HG02763 (cell line): ENCODE measurements at regions not wholly inside any gene's neighbourhood (a gene's known extent, or its start where the extent isn't known, plus 50 kb on each side); places are given as distances from the start of the nearest gene placed in this dataset.

ENCODE experiments used
- ATAC-seq: cut with Tn5 transposase; IDR thresholded peaks from one replicate; pipeline ENCODE4 v1.9.1; 2021; ENCODE audit warnings: mild to moderate bottlenecking, moderate library complexity; ENCODE audit not compliant: unreplicated experiment

GRCh38 chr13:105509981-105510762 lies 1025.3 kb downstream of the EFNB2 start:
- no peak for ATAC-seq

- ATAC-seq: no peak
Observed at GRCh38 chr13:105506463-105506862, 1029.0 kb downstream of the EFNB2 start.

GRCh38 chr13:105502193-105502592 lies 1033.3 kb downstream of the EFNB2 start:
- ATAC-seq: no peak

DNA sequence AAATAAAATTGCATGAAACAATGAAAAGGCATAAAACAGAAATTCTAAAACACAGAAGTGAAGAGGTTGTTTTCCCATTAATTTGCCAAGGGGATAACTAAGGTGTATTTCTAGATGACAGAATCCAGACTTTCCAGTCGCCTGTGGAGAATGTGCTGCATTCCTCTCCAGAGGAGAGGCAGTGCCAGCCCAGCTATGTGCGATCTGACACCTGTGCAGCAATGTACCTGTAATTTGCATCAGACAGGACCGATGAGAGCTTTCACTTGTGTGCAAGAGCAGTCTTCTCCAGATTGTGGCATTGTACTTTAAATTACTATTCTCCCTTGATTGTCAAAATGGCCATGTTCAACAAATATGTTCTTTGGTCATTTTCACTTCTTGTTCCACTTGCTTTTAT lies 1037.9 kb downstream of the EFNB2 start:
- no peak for ATAC-seq

- ATAC-seq: no peak
Observed at GRCh38 chr13:105492216-105492615, 1043.2 kb downstream of the EFNB2 start.

GRCh38 chr13:105491345-105491744 lies 1044.1 kb downstream of the EFNB2 start:
- no peak for ATAC-seq

DNA sequence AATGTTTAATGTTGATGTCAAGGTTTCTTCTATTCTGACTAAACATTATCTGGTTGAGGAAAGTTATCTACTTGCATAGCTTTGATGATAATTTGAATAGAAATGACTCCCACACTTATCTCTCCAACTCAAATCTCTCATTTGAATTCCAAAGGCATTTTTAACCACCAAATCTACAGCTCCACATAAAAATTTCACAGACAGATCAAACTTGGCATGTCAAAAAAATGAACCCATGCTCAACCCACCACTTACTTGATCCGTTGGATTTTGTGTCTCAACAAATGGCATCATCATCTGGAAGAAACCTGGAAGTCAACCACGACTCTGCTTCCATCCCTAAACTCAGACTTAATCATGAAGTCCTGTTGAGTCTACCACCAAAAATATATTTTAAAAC lies 1050.4 kb downstream of the EFNB2 start:
- no peak for ATAC-seq

DNA sequence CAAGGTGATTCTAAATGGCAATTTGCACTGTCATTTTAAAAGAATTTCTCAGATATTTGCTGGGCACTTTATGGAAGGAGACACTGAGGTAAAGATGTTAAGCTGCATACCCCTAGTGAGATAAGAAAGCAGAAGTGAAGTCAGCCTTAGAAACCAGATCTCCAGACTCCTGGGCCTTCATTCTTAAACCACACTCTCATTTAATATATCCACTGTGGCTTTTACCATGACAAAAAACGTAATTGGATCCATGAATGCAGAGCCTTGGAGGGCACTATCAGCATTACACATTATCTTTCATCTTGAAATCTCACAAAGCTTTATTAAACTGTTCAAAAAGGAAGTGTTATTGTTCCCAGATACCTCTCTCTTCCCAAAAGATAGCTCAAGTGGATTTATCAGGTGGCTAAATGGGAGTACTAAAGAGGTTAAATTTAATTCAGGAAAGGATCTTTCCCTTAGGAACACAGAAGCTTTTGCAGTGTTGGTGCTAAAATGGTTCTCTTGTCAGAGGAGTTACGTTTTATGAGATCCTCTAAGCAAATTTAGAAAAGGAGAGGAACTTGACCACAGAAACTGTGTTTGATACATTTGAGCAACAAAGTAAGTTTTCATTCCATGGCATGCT lies 1060.4 kb downstream of the EFNB2 start:
- ATAC-seq: no peak

GRCh38 chr13:105471673-105472072 lies 1063.8 kb downstream of the EFNB2 start:
- no peak for ATAC-seq

DNA sequence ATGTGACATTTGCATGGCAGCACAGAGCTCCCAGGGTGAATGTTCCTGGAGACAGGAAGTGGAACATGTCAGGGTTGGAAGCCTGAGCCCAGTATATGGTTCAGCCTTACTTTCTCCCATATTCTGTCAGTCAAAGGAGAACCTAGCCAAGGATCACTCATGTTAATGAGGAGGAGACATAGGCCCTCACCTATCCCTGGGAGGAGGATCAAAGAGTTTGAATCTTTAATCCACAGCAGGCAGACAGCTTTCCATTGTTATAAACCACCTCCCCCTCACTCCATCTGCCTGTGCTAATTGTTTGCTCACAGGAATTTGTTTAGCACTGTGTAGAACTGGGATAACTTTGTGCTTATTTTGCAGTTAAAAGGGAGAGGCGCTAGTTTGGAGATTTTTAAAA lies 1069.1 kb downstream of the EFNB2 start:
- ATAC-seq: no peak

DNA sequence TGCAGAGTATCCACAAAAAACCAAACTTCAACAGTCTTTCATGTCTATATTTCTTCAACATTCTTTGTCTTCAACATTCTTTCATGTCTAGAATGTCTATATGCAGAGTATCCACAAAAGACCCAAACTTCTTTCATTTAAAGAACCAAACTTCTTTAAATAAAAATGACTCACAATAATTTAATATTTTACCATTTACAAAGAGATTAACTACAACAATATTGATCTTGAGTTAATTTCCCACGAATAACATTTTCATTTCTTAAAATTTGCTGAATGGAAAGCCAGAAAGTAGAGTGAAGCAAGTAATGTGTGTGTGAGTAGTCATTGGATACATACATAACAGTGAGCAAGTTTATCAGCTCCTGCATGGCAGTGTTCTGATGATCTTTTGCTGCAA lies 1069.7 kb downstream of the EFNB2 start, which contains the start of gene DAOA:
TSS of gene DAOA (plus strand) at position 301 of the 400 bp plus-strand sequence.
- ATAC-seq: no peak

DNA sequence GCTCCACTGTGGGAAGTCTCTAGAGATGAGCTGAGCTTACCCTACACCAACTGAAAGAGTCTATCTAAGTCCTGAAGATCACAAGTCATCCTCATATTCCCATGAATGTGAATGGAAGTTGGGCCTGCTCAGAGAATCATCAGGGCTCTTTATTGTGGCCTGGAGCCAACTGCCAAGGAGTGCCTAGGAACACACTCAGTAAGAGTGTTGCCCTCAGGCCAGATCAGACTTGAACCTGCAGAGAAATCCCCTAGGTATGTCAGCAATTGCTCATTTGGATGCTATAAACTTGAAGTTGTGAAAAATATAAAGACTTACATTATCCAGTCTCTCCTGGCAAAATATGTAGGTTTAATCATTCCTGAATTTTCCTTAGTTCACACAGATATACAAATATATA lies 1070.2 kb downstream of the EFNB2 start:
- ATAC-seq: no peak

DNA sequence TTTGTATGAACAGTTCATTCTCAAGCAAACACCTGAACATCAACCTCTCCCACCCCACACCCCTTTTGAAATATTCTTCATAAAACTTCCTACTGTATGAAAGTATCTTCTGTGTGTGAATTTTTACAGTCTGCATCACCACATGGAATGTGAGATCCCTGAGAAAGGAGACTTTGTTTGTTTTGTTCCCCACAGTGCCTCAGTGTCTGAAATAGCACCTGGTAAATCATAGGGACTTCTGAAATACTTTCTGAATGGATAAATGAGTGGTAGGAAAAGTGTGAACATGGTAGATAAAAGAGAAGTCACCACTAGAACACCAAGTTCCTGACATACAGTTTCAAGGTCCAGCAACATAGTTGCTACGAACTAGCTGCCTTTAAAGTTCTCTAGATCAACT lies 1071.2 kb downstream of the EFNB2 start:
- ATAC-seq: no peak

GRCh38 chr13:105463011-105463501 lies 1072.4 kb downstream of the EFNB2 start:
- no peak for ATAC-seq

DNA sequence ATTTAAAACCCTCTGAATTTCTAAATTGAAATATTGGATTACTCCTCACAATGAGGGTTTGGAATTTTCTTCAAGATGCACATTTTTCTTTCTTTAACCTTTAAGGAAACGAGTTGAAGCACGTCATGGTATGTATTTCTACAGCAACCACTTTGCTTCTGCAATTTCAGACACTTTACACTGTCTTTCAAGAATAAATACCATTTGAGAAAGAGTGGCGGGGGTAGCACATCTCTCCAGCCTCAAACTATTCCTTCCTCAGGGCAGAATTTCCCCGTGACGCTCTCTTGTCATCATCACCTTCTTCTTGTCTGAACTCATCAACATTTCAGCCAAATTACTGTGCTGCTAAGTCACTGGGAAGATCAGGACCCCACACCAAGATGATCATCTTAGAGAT lies 1073.4 kb downstream of the EFNB2 start:
- no peak for ATAC-seq

DNA sequence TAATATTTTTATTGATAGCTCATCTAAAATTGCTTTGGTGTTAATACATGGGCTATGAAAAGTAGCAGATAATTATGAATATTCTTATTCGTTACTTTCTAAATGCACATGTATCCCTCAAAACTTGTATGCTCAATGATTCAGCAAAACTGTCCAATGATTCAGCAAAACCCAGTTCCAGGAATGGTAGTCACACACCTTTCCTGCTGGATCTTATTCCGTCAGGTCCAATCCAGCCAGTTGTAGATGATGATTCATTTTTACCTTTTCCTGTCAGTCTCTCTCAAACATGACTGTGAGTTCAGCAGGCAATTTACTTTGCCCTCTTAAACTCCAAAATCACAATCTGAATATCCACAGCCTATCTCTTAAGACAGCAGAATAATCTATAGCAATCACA lies 1082.6 kb downstream of the EFNB2 start:
- ATAC-seq: no peak

DNA sequence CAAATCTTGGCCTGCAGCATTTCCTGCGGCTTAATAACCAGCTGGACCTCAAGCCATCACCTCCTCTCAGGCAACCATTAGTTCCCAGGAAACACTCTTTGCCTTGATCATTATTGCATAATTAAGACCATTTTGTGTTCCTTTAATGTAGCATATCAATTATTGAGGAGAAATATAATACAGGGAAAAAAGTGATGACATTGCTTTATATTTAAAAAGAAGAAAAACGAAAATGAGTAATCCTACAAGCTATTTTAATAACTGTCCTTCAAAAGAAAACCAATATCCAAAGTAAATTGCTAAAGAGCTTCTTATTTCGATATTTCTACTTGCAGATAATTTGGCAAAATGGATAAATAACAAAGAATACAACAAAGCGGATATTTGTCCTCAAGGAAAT lies 1084.7 kb downstream of the EFNB2 start:
- ATAC-seq: no peak

DNA sequence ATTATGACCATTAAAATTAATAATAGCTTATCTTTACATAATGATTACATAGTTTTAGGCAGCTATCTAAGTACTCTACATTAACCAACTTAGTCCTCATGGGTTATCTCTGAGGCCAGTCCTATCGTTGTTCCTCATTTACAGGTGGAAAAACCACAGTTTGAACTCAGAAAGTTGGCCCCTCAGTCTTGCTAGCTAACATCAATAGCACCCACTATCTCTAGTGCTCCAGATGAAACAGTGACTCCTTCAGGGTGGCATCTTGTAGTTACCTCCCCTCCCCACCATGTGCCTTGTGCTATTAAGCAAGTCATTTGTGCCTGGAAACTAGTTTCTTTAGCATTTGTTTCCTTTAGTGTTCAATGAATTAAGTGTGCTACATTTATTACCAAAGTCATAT lies 1086.7 kb downstream of the EFNB2 start:
- ATAC-seq: no peak

DNA sequence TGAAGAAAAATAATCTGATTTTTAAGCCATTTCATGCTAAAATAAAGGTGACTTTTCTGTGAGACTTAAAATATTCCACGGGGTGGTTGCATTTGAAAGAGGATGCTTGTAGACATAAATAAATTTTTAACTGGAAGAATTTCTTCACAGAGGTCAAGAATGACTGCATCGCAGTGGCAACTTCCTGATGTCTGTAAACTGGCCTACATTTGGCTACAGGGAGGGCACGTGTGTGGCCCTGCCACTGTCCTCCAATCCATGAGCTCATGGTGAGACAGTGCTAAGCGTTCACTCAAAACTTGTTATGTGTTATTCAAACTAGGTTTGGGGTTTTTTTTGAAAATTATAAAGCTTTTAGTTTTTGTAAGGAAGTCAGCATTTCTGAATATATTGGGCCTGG lies 1089.3 kb downstream of the EFNB2 start:
- ATAC-seq: no peak

DNA sequence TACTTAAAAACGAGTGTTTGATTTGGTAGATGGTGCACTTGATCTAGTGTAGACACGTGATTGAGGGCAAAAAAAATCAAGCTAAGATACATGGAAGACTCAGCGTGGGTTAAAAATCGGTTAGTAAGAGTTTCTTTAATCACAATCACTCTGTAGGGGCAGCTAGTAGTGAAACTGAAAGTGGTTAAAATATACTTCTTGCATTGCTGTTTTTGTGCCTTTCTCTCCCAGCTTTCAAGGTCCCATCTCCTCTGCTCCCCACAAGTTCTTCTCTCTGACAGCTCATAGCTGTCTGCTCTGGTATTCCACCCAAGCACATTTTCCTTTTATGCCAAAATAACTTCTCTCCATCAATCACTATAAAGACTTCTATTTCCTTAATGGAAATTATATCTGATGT lies 1089.7 kb downstream of the EFNB2 start:
- no peak for ATAC-seq

DNA sequence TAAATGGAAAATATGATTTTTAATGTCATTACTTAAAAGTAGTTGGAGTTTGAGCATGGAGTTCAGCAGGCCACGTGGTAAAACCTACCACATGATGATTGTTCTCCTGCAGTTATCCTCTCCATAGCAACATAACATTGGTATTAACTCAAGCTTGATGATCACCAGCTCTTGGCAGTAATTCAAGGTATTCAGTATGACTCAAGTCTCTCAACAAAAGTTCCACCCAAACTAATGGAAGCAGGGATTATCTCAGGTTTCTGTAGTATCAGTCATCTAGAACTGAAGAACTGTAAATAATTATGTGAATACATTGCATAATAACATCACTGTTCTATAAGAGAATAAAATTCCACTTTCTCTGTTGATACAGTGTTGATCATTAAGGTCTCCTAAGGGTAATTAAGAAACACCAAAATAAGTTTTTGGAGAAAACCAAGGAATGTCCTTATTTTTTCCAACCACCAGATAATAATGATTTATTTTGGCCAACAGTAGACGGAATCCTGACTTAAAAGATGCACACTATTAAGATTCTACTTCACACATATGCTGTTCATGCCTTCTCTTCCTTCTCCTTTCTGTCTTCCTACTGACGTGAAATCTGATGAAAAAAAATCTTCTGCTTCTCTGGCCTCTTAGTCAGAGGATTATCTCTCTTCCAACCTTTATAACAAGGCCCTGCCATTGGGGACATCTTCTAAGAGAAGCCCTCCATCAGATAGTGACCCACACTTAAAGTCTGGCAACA lies 1092.3 kb downstream of the EFNB2 start:
- ATAC-seq: no peak

- ATAC-seq: no peak
Observed at GRCh38 chr13:105442040-105442439, 1093.4 kb downstream of the EFNB2 start.
